ENCODE measurements at regions not wholly inside any gene's neighbourhood (a gene's known extent, or its start where the extent isn't known, plus 50 kb on each side); places are given as distances from the start of the nearest gene placed in this dataset.

DNA sequence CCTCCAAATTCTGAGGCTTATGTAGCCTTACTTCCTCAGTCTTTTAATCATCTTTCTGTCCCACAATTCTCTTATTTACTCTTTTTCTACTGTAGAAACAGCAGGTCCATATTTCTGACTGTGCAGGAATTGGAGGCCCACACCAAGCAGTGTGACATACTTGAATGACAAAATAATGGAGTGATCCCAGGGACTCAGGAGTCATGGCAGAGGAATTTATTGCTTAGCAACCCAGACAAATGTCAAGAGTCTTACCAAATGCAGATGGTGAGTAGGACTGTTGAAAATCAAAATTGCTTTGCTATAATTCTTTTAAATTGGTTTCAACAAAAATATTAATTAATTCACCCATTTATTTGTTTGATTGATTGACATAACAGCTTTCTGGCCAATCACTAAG is 59.9 kb downstream of the HTR1B start:
- no peak for DNase-seq (ENCODE audit: low spot score)
- intact Hi-C loops (cut with DNase I), result no loop called here

DNA sequence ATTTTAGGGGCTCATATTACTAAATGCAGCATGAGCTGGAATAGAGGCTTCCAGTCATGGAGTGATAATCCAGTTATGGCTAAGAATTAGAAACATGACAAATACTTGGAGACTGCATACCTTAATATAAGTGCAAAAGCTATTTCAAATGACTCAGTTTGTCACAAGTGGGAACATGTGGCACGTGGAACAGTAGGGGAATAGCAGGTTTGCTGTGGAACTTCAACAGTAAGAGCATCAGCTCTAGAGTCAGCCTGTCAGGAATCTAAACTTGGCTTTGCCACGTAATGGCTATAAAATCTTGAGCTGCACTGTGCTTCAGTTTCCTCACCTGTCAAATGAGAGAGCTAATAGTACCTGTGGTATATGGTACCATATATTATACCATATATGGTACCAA is 62.1 kb downstream of the HTR1B start:
- intact Hi-C loops (cut with DNase I), result no loop called here
- no peak for DNase-seq (ENCODE audit: low spot score)

DNA sequence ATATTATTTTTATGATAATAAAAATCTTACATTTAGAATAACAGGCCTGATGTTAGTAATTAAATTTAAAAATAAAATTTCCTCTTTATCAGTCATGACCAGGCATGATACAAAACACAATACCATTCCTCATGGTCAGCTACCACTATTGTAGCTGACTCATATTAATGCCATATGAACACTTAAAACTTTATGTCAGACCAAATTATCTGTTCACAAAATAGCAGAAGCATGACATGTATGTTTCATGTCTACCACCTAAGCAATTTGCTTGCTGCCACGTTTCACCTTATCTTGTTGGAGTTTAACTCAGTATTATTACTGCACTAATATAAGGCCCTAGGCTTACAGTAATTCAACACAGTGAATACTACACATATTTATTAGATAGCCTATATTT is 65.7 kb downstream of the HTR1B start:
- DNase-seq (ENCODE audit: low spot score), result no peak
- intact Hi-C loops (cut with DNase I), result no loop called here

DNA sequence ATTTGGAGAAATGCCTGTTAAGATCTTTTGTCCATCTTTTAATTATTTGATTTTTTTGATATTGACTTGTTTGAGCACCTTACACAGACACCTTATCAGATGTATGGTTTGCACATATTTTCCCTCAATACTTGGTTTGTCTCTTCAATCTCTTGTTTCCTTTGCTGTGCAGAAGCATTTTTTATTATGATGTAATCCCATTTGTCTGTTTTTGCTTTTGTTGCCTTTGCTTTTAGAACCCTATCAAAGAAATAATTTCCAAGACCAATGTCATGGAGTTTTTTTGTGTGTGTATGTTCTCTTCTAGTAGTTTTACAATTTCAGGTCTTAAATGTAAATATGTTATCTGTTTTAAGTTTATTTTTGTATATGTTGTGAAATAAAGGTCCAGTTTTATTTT is 73.9 kb downstream of the HTR1B start:
- intact Hi-C loops (cut with DNase I), result no loop called here
- no peak for DNase-seq (ENCODE audit: low spot score)

DNA sequence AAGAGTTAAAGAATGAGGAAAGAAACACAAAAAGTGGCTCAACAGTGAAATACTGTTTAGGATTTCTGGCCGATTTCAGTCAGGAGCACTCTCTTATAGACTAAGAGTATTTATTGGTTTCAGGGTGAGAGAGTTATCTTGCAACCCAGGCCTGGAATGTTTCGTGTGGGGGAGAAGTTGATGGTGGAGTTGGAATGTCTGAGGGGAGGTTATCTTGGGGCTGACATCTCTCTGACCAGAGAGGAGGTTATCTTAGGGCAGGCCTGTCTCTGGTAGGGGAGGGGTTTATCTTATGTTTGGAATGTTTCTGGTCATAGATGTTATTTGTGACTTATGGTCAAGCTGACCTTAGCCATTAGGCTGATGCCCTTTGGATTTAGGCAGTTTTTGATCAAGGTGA is 80.3 kb downstream of the HTR1B start:
- DNase-seq (ENCODE audit: low spot score), result no peak
- intact Hi-C loops (cut with DNase I), result no loop called here

DNA sequence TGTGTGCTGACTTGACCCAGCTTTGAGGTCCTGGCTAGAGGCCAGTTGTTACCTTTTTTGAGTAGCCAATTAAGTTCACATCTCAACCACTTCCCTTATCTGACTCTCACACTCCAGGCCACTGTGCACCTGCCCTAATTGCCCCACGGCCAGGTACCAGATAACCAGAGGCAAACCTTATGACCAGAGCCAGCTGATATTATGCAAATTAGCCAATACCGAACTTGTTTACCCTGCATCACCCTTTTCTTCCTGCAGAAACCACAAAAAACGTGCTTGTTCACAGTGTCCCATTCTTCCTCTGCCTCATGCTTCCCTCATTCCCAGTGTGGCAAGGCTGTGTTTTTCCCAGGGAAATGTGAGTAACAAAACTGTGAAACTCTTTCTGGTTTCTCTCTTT is 89.3 kb downstream of the HTR1B start:
- no peak for DNase-seq (ENCODE audit: low spot score)
- intact Hi-C loops (cut with DNase I), result no loop called here

DNA sequence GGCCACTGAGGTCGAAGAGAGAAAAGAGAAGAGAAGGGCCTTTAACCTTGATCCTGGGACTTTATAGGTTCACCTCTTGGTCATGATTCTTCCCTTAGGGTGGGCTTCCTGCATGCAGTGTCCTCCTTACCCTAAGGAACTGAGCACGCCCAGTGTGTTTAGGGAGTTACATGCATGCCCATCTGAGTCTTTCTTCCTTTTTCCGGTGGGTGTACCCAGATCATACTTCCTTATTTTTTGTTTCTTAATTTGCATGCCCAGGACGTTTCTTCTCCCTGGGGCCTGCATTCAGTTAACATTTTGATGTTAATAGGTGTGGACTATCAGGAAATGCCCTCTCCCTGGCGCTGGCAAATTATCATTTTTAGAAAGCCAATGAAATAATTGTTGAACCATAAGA is 91.5 kb downstream of the HTR1B start:
- DNase-seq (ENCODE audit: low spot score), result no peak

DNA sequence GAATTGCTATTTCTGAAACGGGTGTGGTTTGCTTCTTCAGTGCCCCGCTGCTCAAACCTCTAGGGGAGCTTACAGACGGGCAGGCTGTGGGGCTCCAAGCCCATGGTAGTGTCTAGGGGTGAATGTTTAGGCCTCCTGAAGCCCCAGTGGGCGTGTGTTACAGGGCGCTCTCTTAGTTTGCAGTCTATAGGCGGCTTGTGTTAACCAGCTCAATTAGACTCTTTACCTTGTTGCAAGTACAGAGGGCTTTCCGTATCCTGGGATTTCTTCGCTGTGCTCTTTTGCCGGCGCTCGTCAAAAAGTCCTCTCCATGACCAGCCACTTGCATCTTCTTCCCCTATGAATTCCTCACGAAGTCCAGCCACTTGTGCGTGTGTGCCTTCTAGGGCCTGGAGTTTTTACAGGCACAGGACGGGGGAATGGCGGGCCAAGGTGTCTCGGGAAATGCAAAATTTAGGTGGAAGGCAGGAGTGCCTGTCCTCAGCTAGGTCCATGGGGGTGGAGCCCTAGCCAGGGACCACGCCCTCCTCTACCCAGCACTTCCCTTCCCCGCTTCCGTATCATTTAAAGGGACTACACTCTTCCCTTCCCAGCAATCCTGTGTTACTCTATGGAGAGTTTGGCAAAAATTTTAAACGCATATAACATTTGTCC is 94.5 kb downstream of the HTR1B start:
- intact Hi-C loops (cut with DNase I), result no loop called here
- peak; percentile 78 for DNase-seq (ENCODE audit: low spot score)

More for the DNA sequence above, 91.5 kb downstream of the HTR1B start:
- intact Hi-C loops (cut with DNase I), result no loop called here

DNA sequence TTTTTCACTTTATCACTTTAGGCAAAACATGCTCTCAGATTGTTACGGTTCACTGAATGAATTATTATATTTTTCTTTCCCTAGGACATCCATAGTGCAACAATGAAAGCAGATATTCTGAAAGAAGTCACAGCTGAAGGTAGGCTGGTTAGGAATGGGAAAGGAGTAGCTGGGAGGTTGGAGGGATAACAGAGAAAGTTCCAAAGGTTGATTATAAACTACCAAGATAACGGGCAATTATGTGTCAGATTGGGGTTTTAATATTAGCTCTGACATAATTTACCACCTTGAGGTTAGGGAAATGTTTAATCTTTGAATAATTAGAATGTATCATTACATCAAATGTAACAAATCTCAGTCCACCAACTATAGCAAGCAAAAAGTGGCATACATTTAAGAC is 96.5 kb downstream of the HTR1B start:
- DNase-seq (ENCODE audit: low spot score), result no peak
- intact Hi-C loops (cut with DNase I), result no loop called here

DNA sequence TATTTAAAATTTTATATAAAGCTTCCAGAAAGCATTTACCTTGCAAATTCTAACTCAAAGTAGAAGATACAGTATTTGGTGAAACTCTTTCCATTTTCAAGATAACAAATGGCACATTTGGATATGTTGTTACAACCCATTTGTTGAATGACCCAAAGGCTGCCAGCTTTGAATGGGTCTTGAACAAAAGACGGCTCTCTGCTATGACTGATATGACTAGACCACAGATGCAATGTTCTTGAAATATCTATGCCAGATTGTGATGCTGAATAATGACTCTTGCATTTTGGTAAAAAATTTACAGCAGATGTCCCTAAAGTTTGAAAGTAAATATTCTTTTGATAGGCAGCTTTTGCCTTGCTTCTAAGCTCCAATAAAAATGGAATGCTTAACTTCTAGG is 99.6 kb downstream of the HTR1B start:
- no peak for DNase-seq (ENCODE audit: low spot score)
- intact Hi-C loops (cut with DNase I), result no loop called here

DNA sequence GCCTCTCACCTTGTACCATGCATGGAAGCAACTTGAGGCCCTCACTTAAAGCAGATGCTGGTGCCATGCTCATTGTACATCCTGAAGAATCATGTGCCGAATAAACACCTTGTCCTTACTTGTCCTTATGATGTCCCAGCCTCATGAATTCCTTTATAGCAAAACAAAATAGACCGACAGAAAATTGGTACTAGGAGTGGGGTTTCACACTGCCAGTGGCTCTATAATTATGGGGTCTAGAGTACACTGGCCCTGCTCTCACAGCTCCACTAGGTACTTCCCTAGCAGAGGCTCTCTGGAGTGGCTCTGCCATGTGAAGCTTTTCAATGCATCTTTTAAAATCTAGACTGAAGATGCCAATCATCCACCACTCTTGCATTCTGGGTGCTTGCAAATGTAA is 101.2 kb downstream of the HTR1B start:
- intact Hi-C loops (cut with DNase I), result no loop called here
- no peak for DNase-seq (ENCODE audit: low spot score)

DNA sequence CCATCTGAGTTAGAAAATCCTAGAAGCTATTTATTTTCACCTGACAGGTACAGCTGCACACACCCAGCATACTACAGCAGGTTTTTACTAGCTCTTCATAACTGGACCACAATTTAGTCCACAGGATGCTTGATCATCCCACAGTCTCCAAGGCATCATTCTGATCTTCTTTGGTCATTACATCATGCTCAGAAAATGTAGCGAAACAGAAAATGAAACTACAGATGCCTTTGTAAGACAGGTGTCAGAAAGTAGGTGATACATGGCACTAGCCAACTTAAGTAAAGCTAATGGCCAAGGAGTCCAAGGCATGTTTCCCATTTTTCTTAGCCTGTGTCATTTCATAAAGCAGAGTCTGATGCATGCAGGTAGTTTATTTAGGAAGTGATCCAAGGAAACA is 102.3 kb downstream of the HTR1B start:
- no peak for DNase-seq (ENCODE audit: low spot score)
- intact Hi-C loops (cut with DNase I), result no loop called here

DNA sequence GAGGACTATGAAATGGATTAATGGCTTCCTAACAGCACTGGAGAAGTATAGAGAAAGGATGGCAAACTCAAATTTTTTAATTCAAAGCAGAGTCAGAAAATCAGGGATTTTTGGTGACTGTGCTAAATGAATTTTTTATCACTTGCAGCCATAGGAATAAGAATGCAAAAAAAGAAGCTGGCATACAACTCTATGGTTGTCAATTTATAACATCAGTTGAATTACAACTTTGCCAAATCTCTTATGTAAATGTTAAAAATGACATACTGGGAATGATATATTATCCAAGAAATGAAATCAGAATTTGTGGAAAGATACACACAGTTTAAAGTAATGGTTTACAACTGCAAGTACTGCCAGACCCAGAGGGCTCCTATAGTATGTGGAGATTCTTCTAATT is 106.5 kb downstream of the HTR1B start:
- no peak for DNase-seq (ENCODE audit: low spot score)
- intact Hi-C loops (cut with DNase I), result no loop called here

DNA sequence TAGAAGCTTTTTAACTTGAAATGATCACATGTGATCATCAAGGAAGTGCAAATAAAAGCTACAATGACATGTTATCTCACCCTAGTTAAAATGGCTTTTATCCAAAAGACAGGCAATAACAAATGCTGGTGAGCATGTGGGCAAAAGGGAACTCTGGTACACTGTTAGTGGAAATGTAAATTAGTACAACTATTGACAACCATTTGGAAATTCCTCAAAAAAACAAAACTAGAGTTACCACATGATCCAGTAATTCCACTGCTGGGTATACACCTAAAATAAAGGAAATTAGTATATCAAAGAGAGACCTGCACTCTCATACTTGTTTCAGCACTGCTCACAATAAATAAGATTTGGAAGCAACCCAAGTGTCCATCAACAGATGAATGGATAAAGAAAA is 108.7 kb downstream of the HTR1B start:
- DNase-seq (ENCODE audit: low spot score), result no peak
- intact Hi-C loops (cut with DNase I), result no loop called here

DNA sequence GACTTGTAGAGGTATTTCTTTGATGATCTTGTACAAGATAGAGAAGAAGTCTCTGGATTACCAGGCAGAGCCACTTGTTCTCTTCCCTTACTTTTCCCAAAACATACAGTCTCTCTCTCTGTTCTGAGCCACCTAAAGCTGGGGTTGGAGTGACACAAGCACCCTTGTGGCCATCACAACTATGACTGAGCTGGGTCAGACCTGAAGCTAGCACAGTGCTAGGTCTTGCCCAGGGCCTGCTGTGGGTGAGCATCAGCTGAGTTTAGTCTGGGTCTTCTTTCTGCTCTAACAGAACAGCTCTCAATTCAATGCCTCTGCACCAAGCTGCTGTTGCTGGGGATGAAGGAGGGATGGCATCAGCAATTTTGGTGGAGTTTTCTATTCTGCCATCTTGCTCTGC is 110.2 kb downstream of the HTR1B start:
- intact Hi-C loops (cut with DNase I), result no loop called here
- DNase-seq (ENCODE audit: low spot score), result no peak

DNA sequence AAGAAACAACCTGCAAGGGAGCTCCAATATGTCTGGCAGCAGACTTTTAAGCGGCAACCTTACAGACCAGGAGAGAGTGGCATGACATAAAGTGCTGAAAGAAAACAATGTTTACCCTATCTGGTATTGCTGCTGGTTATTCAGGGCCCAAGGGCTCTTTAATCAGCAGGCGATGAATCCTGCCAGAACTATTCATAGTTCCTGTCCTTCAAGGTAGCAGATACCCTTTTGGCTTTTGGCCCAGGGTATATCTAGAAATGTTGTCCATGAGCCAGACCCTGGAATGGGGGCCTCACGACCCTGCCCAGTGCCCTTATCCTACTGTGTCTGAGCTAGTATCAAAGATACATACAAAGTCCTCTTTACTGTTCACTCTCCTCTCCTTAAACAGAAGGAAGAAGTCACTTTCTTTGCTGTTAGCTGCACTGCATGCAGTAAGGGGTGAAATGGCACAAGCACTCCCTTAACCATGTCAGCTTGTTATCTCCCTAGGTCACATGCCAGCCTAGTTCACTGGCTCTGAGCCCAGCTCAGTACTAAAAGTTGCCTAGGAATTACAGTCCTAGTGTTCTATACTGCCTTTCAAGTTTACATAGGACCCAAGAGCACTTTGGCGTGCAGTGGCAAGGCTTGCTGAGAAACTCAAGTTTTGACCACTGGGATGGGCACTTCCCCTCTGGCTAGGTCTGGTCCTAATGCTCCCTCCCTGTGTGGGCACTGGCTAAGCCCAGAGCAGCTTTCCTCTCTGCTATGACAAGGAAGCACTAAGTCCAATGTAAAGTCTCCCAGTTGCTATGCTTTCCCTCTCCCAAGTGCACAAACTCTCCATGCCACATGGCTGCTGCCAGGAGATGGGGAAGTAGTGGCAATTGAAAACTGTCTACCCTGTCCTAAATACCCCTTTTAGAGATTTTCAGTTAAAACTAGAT is 122.0 kb downstream of the HTR1B start:
- peak; percentile 78 for DNase-seq (ENCODE audit: low spot score)
- intact Hi-C loops (cut with DNase I), result no loop called here

DNA sequence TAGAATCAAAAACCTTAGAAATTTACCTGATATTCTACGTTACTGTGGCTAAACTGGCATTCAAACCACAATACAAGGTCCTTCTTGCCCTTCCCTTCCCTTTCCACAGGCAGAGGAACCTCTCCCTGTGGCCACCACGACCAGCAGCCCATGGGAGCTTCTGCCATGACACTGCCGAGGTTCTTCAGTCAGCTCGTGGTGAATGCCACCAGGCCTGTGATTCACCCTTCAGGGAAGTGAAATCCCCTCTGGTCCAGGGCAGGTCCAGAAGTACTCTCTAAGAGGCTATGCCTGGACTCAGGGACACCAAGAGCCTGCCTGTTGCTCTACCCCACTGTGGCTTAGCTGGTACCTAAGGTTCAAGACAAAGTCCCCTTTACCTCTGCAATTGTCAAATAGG is 123.0 kb downstream of the HTR1B start:
- no peak for DNase-seq (ENCODE audit: low spot score)
- intact Hi-C loops (cut with DNase I), result no loop called here

DNA sequence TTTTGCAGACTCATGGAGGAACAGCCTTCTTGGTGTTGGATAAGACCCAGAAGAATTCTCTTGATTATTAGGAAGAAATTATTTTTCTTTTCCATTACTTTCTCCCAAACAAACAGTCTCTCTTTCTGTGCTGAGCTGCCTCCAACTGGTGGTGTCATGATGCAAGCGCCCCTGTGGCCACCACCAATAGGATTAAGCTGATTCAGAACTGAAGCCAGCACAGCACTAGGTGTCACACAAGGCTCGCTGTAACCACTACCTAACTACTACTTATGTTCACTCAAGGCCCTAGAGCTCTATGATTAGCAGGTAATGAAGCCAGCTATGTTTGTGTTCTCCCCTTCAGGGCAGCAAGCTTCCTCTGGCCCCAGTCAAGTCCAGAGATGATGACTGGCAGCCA is 123.4 kb downstream of the HTR1B start:
- no peak for DNase-seq (ENCODE audit: low spot score)
- intact Hi-C loops (cut with DNase I), result no loop called here

DNA sequence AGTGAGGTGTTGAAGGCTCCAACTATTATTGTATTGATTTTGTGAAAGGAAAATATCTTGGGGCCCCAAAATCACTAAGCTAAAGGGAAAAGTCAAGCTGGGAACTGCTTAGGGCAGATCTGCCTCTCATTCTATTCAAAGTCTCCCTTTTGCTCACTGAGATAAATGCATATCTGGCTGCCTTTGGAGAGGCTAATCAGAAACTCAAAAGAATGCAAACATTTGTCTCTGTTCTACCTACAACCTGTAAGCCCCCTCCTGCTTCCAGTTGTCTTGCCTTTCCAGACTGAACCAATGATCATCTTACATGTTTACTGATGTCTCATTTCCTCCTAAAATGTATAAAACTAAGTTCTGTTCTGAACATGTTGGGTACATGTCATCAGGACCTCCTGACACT is 125.9 kb downstream of the HTR1B start:
- no peak for DNase-seq (ENCODE audit: low spot score)
- intact Hi-C loops (cut with DNase I), result no loop called here

DNA sequence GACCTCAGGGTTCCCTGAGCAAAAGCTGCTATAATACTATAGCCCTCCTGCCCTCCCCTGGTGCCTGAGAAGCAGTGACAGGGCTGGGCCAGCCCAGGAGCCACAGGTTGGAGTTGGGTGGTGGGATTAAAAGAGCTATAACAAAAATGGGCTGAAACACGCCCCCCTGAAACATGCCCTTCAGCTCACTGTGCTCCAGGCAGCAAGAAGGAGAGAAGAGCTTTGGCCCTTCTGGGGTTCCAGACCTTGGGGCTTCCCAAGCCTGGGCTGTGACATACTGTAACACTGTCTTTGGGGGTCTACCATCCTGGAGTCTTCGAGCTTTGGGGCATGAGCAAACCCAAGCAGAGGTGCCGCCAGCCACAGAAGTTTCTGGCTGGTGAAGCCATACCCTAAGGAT is 129.2 kb downstream of the HTR1B start:
- intact Hi-C loops (cut with DNase I), result no loop called here
- DNase-seq (ENCODE audit: low spot score), result peak; percentile 55

DNA sequence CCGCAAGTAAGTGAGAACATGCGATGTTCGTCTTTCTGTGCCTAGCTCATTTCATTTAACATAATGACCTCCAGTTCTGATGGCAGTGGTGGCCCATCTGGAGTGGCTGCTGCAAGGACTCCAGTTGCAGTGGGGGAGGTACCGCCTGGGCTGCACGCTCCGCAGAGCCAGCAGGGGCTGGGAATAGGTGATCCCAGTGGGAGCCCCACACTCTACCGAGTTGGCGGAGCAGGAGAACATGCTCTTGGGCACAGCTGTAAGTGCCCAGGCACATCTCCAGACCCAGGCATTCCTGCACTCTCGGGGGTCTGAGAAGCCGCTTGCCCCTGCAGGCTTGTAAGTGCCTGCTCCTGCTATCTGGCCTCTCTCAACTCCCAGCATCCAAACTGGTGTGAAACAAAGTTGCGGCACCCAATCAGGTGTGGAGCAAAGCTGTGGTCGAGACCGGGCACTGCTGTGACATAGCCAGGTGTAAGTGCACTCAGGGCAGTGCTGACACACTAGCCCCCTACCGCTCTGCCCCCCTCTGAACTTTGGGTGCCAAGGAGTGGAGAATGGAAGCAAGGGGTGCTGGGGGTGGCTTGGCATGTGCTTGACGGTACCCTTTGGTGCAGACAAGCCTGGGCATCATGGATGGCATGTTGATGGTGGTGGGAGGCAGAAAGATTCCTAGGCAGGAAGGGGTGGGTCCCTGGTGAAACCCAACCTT is 130.2 kb downstream of the HTR1B start:
- intact Hi-C loops (cut with DNase I), result no loop called here
- peak; percentile 54 for DNase-seq (ENCODE audit: low spot score)
